Neural cell (in vitro differentiated cells): ENCODE measurements at regions not wholly inside any gene's neighbourhood (a gene's known extent, or its start where the extent isn't known, plus 50 kb on each side); places are given as distances from the start of the nearest gene placed in this dataset.

Experiments
- H2AFZ ChIP-seq: fragments of 200-600, 300-800 bp; sonication (generic), shearing (Covaris generic); 2 replicates; pipeline ENCODE4 v1.6.0; 2014; ENCODE audit warnings: low read depth, mild to moderate bottlenecking, antibody characterized with exemption, low read length, moderate library complexity
- H3F3A ChIP-seq: fragments of 200-600 bp; shearing (Covaris generic); 2 replicates; pipeline ENCODE4 v1.6.1; 2016; ENCODE audit warnings: mild to moderate bottlenecking, moderate library complexity, mixed read lengths, antibody characterized with exemption, low read length; ENCODE audit not compliant: insufficient read depth, poor library complexity, severe bottlenecking
- H3K27ac ChIP-seq: fragments of 200-600, 300-800 bp; sonication (generic), shearing (Covaris generic); 2 replicates; pipeline ENCODE4 v1.5.1; 2014; ENCODE audit warnings: mild to moderate bottlenecking, low read length, moderate library complexity
- H3K27me3 ChIP-seq: fragments of 300-800, 200-600 bp; sonication (generic), shearing (Covaris generic); 2 replicates; pipeline ENCODE4 v1.6.0; 2014; ENCODE audit warnings: mild to moderate bottlenecking, low read depth, low read length, moderate library complexity; ENCODE audit not compliant: insufficient read depth
- H3K36me3 ChIP-seq: fragments of 300-800, 200-600 bp; sonication (generic), shearing (Covaris generic); 2 replicates; pipeline ENCODE4 v1.5.1; 2014; ENCODE audit warnings: mild to moderate bottlenecking, antibody characterized with exemption, low read length, moderate library complexity; ENCODE audit not compliant: insufficient read depth
- H3K4me2 ChIP-seq: fragments of 300-800, 200-600 bp; sonication (generic), shearing (Covaris generic); 2 replicates; pipeline ENCODE4 v1.6.0; 2014; ENCODE audit warnings: mild to moderate bottlenecking, low read length
- H3K4me3 ChIP-seq: fragments of 300-800, 200-600 bp; sonication (generic), shearing (Covaris generic); 2 replicates; pipeline ENCODE4 v1.5.1; 2014; ENCODE audit warnings: mild to moderate bottlenecking, low read length, moderate library complexity
- H3K79me2 ChIP-seq: fragments of 200-600 bp; shearing (Covaris generic); replicated peaks from 2 replicates; pipeline ENCODE4 v1.6.0; 2014; ENCODE audit warnings: mild to moderate bottlenecking, low read length, moderate library complexity; ENCODE audit not compliant: insufficient read depth
- H3K9ac ChIP-seq: fragments of 300-800, 200-600 bp; sonication (generic), shearing (Covaris generic); 2 replicates; pipeline ENCODE4 v1.6.1; 2016; ENCODE audit warnings: mild to moderate bottlenecking, low read length, mixed read lengths
- H3K9me2 ChIP-seq: fragments of 200-600 bp; shearing (Covaris generic); 2 replicates; pipeline ENCODE4 v1.6.1; 2016; ENCODE audit warnings: mild to moderate bottlenecking, low read length, mixed read lengths; ENCODE audit not compliant: insufficient read depth
- H3K9me3 ChIP-seq: fragments of 200-600, 300-800 bp; sonication (generic), shearing (Covaris generic); 2 replicates; pipeline ENCODE4 v1.6.1; 2016; ENCODE audit warnings: mild to moderate bottlenecking, mixed run types, low read length, moderate library complexity, mixed read lengths
- H4K20me1 ChIP-seq: fragments of 200-600 bp; shearing (Covaris generic); 2 replicates; pipeline ENCODE4 v1.6.1; 2016; ENCODE audit warnings: mild to moderate bottlenecking, mixed run types; ENCODE audit not compliant: insufficient read depth
- EP300 ChIP-seq: fragments of 450-650 bp; conservative IDR thresholded peaks from 2 replicates; pipeline ENCODE4 v1.6.1; 2014; ENCODE audit warnings: antibody characterized with exemption, mild to moderate bottlenecking, moderate library complexity; ENCODE audit not compliant: poor library complexity, severe bottlenecking
- EZH2 ChIP-seq: fragments of 200-600, 300-800 bp; shearing (Covaris generic), sonication (generic); IDR thresholded peaks from 2 replicates; pipeline ENCODE4 v1.6.1; 2014; ENCODE audit warnings: antibody characterized with exemption, low read length, borderline replicate concordance, mild to moderate bottlenecking; ENCODE audit not compliant: insufficient read depth, poor library complexity, severe bottlenecking
- MXI1 ChIP-seq: fragments of 450-650 bp; conservative IDR thresholded peaks from 2 replicates; pipeline ENCODE4 v1.6.1; 2014; ENCODE audit warnings: antibody characterized with exemption, mild to moderate bottlenecking; ENCODE audit not compliant: poor library complexity, severe bottlenecking
- POLR2AphosphoS5 ChIP-seq: IDR thresholded peaks from 2 replicates; pipeline ENCODE4 v1.6.1; 2012
- RAD21 ChIP-seq: fragments of 450-650 bp; conservative IDR thresholded peaks from 2 replicates; pipeline ENCODE4 v1.6.1; 2014; ENCODE audit warnings: antibody characterized with exemption, mild to moderate bottlenecking, moderate library complexity
- SMC3 ChIP-seq: fragments of 450-650 bp; conservative IDR thresholded peaks from 2 replicates; pipeline ENCODE4 v1.6.1; 2014; ENCODE audit warnings: antibody characterized with exemption, mild to moderate bottlenecking, moderate library complexity; ENCODE audit not compliant: poor library complexity
- TAF1 ChIP-seq: IDR thresholded peaks from 2 replicates; pipeline ENCODE4 v1.6.1; 2012; ENCODE audit warnings: low read depth
- TF ChIP-seq, protein P1 (sequence below): IDR thresholded peaks from 2 replicates; pipeline ENCODE4 v1.6.1; 2012; ENCODE audit warnings: borderline replicate concordance
- TF ChIP-seq, protein P2 (sequence below): fragments of 450-650 bp; IDR thresholded peaks from 2 replicates; pipeline ENCODE4 v1.5.1; 2014; ENCODE audit warnings: antibody characterized with exemption, mild to moderate bottlenecking, moderate library complexity; ENCODE audit not compliant: poor library complexity, severe bottlenecking

DNA sequence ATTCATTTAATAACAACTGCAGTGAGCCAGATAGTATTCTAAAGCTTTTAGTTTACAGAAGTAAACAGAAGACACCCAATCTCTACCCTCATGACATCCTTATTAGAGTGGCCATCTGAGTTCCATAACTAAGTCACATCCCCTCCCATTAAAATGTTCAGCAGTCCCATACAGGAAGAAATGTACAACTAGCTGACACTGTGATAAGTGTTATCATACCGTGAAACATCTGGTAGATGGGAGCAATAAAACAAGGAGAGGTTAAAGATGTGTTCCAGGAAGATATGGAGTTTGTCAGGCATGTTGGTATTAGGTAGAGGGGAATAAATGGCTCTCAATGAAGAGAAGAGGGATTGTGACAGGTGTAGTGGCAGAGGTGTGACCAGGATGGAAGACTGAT is 60.5 kb upstream of the CAV2 start:
- H3K9me2 ChIP-seq: no peaks in the 10 kb centered on the region
- no peak overlapping the region for H2AFZ ChIP-seq
- no peaks in the 10 kb centered on the region for H3K27me3 ChIP-seq
- no peak overlapping the region for H3K9ac ChIP-seq
- H3K9me3 ChIP-seq: no peaks in the 10 kb centered on the region
- no peak overlapping the region for H3K4me3 ChIP-seq
- TF ChIP-seq POLR2AphosphoS5: no peak
- no peak for TF ChIP-seq MXI1
- TF ChIP-seq SMC3: no peak
- TF ChIP-seq RAD21: no peak
- no peak for TF ChIP-seq EZH2
- TF ChIP-seq TAF1: no peak
- TF ChIP-seq, protein P1, sequence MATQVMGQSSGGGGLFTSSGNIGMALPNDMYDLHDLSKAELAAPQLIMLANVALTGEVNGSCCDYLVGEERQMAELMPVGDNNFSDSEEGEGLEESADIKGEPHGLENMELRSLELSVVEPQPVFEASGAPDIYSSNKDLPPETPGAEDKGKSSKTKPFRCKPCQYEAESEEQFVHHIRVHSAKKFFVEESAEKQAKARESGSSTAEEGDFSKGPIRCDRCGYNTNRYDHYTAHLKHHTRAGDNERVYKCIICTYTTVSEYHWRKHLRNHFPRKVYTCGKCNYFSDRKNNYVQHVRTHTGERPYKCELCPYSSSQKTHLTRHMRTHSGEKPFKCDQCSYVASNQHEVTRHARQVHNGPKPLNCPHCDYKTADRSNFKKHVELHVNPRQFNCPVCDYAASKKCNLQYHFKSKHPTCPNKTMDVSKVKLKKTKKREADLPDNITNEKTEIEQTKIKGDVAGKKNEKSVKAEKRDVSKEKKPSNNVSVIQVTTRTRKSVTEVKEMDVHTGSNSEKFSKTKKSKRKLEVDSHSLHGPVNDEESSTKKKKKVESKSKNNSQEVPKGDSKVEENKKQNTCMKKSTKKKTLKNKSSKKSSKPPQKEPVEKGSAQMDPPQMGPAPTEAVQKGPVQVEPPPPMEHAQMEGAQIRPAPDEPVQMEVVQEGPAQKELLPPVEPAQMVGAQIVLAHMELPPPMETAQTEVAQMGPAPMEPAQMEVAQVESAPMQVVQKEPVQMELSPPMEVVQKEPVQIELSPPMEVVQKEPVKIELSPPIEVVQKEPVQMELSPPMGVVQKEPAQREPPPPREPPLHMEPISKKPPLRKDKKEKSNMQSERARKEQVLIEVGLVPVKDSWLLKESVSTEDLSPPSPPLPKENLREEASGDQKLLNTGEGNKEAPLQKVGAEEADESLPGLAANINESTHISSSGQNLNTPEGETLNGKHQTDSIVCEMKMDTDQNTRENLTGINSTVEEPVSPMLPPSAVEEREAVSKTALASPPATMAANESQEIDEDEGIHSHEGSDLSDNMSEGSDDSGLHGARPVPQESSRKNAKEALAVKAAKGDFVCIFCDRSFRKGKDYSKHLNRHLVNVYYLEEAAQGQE: no peak
- no peak for TF ChIP-seq EP300
- TF ChIP-seq, protein P2, sequence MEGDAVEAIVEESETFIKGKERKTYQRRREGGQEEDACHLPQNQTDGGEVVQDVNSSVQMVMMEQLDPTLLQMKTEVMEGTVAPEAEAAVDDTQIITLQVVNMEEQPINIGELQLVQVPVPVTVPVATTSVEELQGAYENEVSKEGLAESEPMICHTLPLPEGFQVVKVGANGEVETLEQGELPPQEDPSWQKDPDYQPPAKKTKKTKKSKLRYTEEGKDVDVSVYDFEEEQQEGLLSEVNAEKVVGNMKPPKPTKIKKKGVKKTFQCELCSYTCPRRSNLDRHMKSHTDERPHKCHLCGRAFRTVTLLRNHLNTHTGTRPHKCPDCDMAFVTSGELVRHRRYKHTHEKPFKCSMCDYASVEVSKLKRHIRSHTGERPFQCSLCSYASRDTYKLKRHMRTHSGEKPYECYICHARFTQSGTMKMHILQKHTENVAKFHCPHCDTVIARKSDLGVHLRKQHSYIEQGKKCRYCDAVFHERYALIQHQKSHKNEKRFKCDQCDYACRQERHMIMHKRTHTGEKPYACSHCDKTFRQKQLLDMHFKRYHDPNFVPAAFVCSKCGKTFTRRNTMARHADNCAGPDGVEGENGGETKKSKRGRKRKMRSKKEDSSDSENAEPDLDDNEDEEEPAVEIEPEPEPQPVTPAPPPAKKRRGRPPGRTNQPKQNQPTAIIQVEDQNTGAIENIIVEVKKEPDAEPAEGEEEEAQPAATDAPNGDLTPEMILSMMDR: no peak
- H3K4me2 ChIP-seq: no peak overlapping the region
- H3K27ac ChIP-seq: no peak overlapping the region
- H3K36me3 ChIP-seq: no peaks in the 10 kb centered on the region
- no peaks in the 10 kb centered on the region for H3F3A ChIP-seq
- no peaks in the 10 kb centered on the region for H4K20me1 ChIP-seq
- H3K79me2 ChIP-seq: no peaks in the 10 kb centered on the region

DNA sequence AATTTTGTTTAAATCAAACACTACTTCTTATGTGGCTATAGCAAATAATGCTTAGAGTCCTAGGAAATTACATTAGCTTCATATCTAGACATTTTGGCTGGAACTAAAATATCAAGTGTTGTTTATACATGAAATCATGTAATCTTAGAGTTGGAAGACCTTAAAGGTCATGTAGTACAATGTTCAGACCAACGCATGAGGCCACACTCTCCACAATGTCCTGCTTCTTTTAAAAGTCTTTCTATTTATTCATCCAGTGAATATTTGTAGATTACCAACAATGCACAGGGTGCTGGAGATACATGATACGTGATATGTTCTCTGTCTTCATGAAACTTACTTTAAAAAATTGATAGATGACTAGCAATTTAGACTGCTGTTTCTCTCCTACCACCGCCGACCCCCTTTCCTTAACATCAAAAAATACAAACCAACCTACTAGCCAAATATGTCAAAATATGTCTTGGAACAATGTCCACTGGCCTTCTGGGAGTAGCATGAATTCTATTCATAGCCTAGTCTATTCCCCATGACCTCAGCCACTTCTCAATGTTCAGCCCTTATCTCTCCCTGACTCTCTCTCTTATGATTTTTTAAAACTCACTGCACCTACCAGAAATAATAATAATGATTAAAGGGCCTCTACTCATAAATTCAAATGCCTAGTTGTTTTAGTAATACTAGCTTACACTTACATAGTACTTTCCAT is 59.5 kb upstream of the CAV2 start:
- H3K9me2 ChIP-seq: no peaks in the 10 kb centered on the region
- no peaks in the 10 kb centered on the region for H3K79me2 ChIP-seq
- no peak overlapping the region for H3K4me3 ChIP-seq
- TF ChIP-seq TAF1: no peak
- TF ChIP-seq POLR2AphosphoS5: no peak
- TF ChIP-seq EZH2: no peak
- no peak for TF ChIP-seq SMC3
- H3F3A ChIP-seq: no peaks in the 10 kb centered on the region
- no peak overlapping the region for H3K4me2 ChIP-seq
- H3K27ac ChIP-seq: no peak overlapping the region
- H2AFZ ChIP-seq: no peak overlapping the region
- H3K27me3 ChIP-seq: no peaks in the 10 kb centered on the region
- H4K20me1 ChIP-seq: no peaks in the 10 kb centered on the region
- no peaks in the 10 kb centered on the region for H3K9me3 ChIP-seq
- H3K36me3 ChIP-seq: no peaks in the 10 kb centered on the region
- H3K9ac ChIP-seq: no peak overlapping the region
